ENCODE measurements at regions not wholly inside any gene's neighbourhood (a gene's known extent, or its start where the extent isn't known, plus 50 kb on each side); places are given as distances from the start of the nearest gene placed in this dataset.

- DNase-seq (ENCODE audit: low spot score) = no peak
Measured at GRCh38 chr10:128373831-128374230, 247.6 kb upstream of the MKI67 start.

- no peak for DNase-seq (ENCODE audit: low spot score)
Measured at GRCh38 chr10:128375171-128375570, 248.9 kb upstream of the MKI67 start.

GRCh38 chr10:128377364-128377987, 251.3 kb upstream of the MKI67 start:
- DNase-seq (ENCODE audit: low spot score) = no peak

- no peak for DNase-seq (ENCODE audit: low spot score)
Measured at GRCh38 chr10:128377988-128378387, 251.8 kb upstream of the MKI67 start.

GRCh38 chr10:128380946-128381345, 254.7 kb upstream of the MKI67 start:
- no peak for DNase-seq (ENCODE audit: low spot score)

- DNase-seq (ENCODE audit: low spot score) = no peak
Measured at GRCh38 chr10:128382225-128382624, 256.0 kb upstream of the MKI67 start.

GRCh38 chr10:128384831-128385230, 258.6 kb upstream of the MKI67 start:
- no peak for DNase-seq (ENCODE audit: low spot score)

- no peak for DNase-seq (ENCODE audit: low spot score)
Measured at GRCh38 chr10:128386231-128386630, 260.0 kb upstream of the MKI67 start.

- no peak for DNase-seq (ENCODE audit: low spot score)
Measured at GRCh38 chr10:128386816-128387604, 260.8 kb upstream of the MKI67 start.

GRCh38 chr10:128390596-128390995, 264.4 kb upstream of the MKI67 start:
- DNase-seq (ENCODE audit: low spot score) = no peak

- DNase-seq (ENCODE audit: low spot score) = no peak
Measured at GRCh38 chr10:128393546-128393945, 267.3 kb upstream of the MKI67 start.

- no peak for DNase-seq (ENCODE audit: low spot score)
Measured at GRCh38 chr10:128398118-128398517, 271.9 kb upstream of the MKI67 start.

GRCh38 chr10:128398999-128399398, 272.8 kb upstream of the MKI67 start:
- no peak for DNase-seq (ENCODE audit: low spot score)

- DNase-seq (ENCODE audit: low spot score) = no peak
Measured at GRCh38 chr10:128400564-128400963, 274.3 kb upstream of the MKI67 start.

- no peak for DNase-seq (ENCODE audit: low spot score)
Measured at GRCh38 chr10:128405450-128405849, 279.2 kb upstream of the MKI67 start.

- no peak for DNase-seq (ENCODE audit: low spot score)
Measured at GRCh38 chr10:128411643-128412042, 285.4 kb upstream of the MKI67 start.

GRCh38 chr10:128414568-128414967, 288.3 kb upstream of the MKI67 start:
- no peak for DNase-seq (ENCODE audit: low spot score)

- DNase-seq (ENCODE audit: low spot score) = no peak
Measured at GRCh38 chr10:128416231-128416630, 290.0 kb upstream of the MKI67 start.

- no peak for DNase-seq (ENCODE audit: low spot score)
Measured at GRCh38 chr10:128417826-128418225, 291.6 kb upstream of the MKI67 start.

GRCh38 chr10:128418819-128419218, 292.6 kb upstream of the MKI67 start:
- DNase-seq (ENCODE audit: low spot score) = no peak

GRCh38 chr10:128419466-128420019, 293.3 kb upstream of the MKI67 start:
- no peak for DNase-seq (ENCODE audit: low spot score)

- no peak for DNase-seq (ENCODE audit: low spot score)
Measured at GRCh38 chr10:128420623-128421022, 294.4 kb upstream of the MKI67 start.

GRCh38 chr10:128421371-128422160, 295.3 kb upstream of the MKI67 start:
- no peak for DNase-seq (ENCODE audit: low spot score)

Measured in putamen (tissue), 1 donor.